Fibroblast of lung (primary cell): ENCODE measurements at regions not wholly inside any gene's neighbourhood (a gene's known extent, or its start where the extent isn't known, plus 50 kb on each side); places are given as distances from the start of the nearest gene placed in this dataset.

Experiments
- DNase-seq, 2 donors: peaks; one replicate each; pipeline versions ENCODE4 v3.0.0 to v3.0.0-alpha.2; 2010; ENCODE audit warnings: low read depth in 2 of 2
- H2AFZ ChIP-seq: 2 replicates; pipeline ENCODE4 v1.5.1; 2012; ENCODE audit warnings: low read length, control low read depth, inconsistent platforms
- H3K27ac ChIP-seq: 2 replicates; pipeline ENCODE4 v1.5.1; 2011; ENCODE audit warnings: low read length, control low read depth; ENCODE audit not compliant: insufficient read depth
- H3K27me3 ChIP-seq: 2 replicates; pipeline ENCODE4 v1.5.1; 2011; ENCODE audit warnings: mild to moderate bottlenecking, low read length; ENCODE audit not compliant: control insufficient read depth, insufficient read depth
- H3K36me3 ChIP-seq: 2 replicates; pipeline ENCODE4 v1.5.1; 2011; ENCODE audit warnings: low read length; ENCODE audit not compliant: control insufficient read depth, insufficient read depth
- H3K4me1 ChIP-seq: 2 replicates; pipeline ENCODE4 v1.5.1; 2011; ENCODE audit warnings: low read length; ENCODE audit not compliant: control insufficient read depth, insufficient read depth; ENCODE audit errors: extremely low read depth
- H3K4me2 ChIP-seq: 2 replicates; pipeline ENCODE4 v1.5.1; 2011; ENCODE audit warnings: low read length, control low read depth; ENCODE audit not compliant: insufficient read depth; ENCODE audit errors: extremely low read depth
- H3K4me3 ChIP-seq, 4 experiments: fragments of 200-600 bp in 1 of 4; sonication (generic) in 1 of 4; replicated peaks in 1 of 4; 2 replicates each; pipeline ENCODE4 v1.5.1; 2011 to 2016; ENCODE audit warnings: low read length in 4 of 4, low read depth in 3 of 4, mild to moderate bottlenecking in 3 of 4, control low read depth in 2 of 4, inconsistent platforms in 1 of 4, mixed read lengths in 1 of 4; ENCODE audit not compliant: insufficient read depth in 1 of 4; ENCODE audit errors: control extremely low read depth in 1 of 4
- H3K79me2 ChIP-seq: 2 replicates; pipeline ENCODE4 v1.5.1; 2012; ENCODE audit warnings: mild to moderate bottlenecking, low read length, inconsistent platforms; ENCODE audit not compliant: control insufficient read depth, insufficient read depth
- H3K9ac ChIP-seq: 2 replicates; pipeline ENCODE4 v1.5.1; 2011; ENCODE audit warnings: mild to moderate bottlenecking, low read length, control low read depth; ENCODE audit not compliant: insufficient read depth
- H3K9me3 ChIP-seq: 2 replicates; pipeline ENCODE4 v1.5.1; 2012; ENCODE audit warnings: low read depth, low read length; ENCODE audit not compliant: control insufficient read depth, insufficient read depth
- H4K20me1 ChIP-seq: 2 replicates; pipeline ENCODE4 v1.5.1; 2011; ENCODE audit warnings: low read length; ENCODE audit not compliant: control insufficient read depth, insufficient read depth; ENCODE audit errors: extremely low read depth
- EZH2 ChIP-seq: IDR thresholded peaks from 2 replicates; pipeline ENCODE4 v1.5.1; 2012; ENCODE audit warnings: low read length, control low read depth, mild to moderate bottlenecking; ENCODE audit errors: missing control alignments
- TF ChIP-seq, protein P1 (sequence below), 2 donors: IDR thresholded peaks in 1 of 2; conservative IDR thresholded peaks in 1 of 2; 1 replicate in 1 of 2; 2 replicates in 1 of 2; pipeline ENCODE4 v1.5.1; 2011 to 2012; ENCODE audit warnings: low read length in 2 of 2, control low read depth in 1 of 2, inconsistent platforms in 1 of 2, low read depth in 1 of 2, mild to moderate bottlenecking in 1 of 2

DNA sequence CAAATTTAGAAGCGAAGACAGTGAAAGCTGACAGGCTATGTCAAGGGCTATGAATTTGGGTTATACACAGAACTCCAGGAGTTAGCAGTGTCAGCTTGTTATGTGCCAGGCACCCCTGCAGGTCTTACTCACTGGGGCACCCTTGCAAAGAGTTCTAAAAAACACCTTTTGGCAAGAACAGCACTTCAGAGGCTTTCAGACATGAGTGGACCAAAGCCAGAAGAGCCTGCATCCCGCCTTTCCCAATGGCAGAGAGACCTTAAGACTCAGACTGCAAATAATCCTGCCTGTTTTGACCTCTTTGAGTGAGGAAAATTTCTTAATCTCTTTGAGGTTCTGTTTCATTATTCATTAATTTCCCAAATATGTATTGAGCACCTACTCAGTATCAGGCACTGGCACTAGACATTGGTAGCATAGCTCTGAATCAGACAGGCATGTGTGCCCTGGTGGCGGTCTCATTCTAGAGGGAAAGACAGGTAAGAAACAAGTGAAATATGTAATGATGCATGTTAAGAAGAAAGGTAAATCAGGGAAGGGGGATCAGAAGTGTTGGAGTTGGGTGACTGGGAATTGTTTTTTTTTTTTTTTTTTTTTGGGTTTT is 280.0 kb downstream of the KBTBD8 start:
- H3K27ac ChIP-seq, result no peak overlapping the region
- no peaks in the 10 kb centered on the region for H3K27me3 ChIP-seq
- no peaks in the 10 kb centered on the region for H3K79me2 ChIP-seq
- no peak for DNase-seq
- H3K36me3 ChIP-seq, result no peaks in the 10 kb centered on the region
- H2AFZ ChIP-seq, result no peak overlapping the region
- H3K9ac ChIP-seq, result no peak overlapping the region
- no peaks in the 10 kb centered on the region for H3K4me1 ChIP-seq
- H4K20me1 ChIP-seq, result no peaks in the 10 kb centered on the region
- H3K4me2 ChIP-seq, result no peak overlapping the region
- no peak for TF ChIP-seq EZH2
- TF ChIP-seq, protein P1, sequence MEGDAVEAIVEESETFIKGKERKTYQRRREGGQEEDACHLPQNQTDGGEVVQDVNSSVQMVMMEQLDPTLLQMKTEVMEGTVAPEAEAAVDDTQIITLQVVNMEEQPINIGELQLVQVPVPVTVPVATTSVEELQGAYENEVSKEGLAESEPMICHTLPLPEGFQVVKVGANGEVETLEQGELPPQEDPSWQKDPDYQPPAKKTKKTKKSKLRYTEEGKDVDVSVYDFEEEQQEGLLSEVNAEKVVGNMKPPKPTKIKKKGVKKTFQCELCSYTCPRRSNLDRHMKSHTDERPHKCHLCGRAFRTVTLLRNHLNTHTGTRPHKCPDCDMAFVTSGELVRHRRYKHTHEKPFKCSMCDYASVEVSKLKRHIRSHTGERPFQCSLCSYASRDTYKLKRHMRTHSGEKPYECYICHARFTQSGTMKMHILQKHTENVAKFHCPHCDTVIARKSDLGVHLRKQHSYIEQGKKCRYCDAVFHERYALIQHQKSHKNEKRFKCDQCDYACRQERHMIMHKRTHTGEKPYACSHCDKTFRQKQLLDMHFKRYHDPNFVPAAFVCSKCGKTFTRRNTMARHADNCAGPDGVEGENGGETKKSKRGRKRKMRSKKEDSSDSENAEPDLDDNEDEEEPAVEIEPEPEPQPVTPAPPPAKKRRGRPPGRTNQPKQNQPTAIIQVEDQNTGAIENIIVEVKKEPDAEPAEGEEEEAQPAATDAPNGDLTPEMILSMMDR (conservative IDR thresholded peaks at IDR 0.05 in 1 of 2, IDR thresholded peaks at IDR 0.05 in 1 of 2; ENCODE audit: low read depth in 1 of 2, low read length in 2 of 2), result no peak
- no peak overlapping the region for H3K4me3 ChIP-seq
- no peaks in the 10 kb centered on the region for H3K9me3 ChIP-seq

DNA sequence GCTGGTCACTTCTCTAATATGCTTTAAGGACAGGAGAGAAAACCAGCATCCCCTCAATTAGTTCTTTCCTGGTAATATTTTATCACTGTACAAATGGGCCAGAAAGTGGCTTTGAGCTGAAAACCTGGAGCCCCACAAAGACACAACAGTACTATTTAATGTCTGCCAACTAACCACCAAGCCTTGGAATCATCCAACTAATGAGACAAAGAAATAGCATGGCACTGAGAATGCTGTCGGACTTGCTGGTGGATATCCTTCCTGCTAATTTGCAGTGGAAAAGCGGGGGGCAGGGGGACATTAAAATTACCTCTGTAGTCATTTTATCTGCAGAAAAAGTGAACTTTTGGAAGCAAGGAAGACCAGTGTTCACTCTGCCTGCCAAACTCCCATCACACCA is 288.5 kb downstream of the KBTBD8 start:
- H4K20me1 ChIP-seq, result no peaks in the 10 kb centered on the region
- H2AFZ ChIP-seq, result no peak overlapping the region
- H3K79me2 ChIP-seq, result no peaks in the 10 kb centered on the region
- H3K36me3 ChIP-seq, result no peaks in the 10 kb centered on the region
- no peak for TF ChIP-seq EZH2
- TF ChIP-seq, protein P1 (conservative IDR thresholded peaks at IDR 0.05 in 1 of 2, IDR thresholded peaks at IDR 0.05 in 1 of 2; ENCODE audit: low read depth in 1 of 2, low read length in 2 of 2), result no peak
- no peak for DNase-seq
- no peaks in the 10 kb centered on the region for H3K4me1 ChIP-seq
- H3K27me3 ChIP-seq, result no peaks in the 10 kb centered on the region
- H3K27ac ChIP-seq, result no peak overlapping the region
- H3K9ac ChIP-seq, result no peak overlapping the region
- H3K4me2 ChIP-seq, result no peak overlapping the region
- no peak overlapping the region for H3K4me3 ChIP-seq
- no peaks in the 10 kb centered on the region for H3K9me3 ChIP-seq

DNA sequence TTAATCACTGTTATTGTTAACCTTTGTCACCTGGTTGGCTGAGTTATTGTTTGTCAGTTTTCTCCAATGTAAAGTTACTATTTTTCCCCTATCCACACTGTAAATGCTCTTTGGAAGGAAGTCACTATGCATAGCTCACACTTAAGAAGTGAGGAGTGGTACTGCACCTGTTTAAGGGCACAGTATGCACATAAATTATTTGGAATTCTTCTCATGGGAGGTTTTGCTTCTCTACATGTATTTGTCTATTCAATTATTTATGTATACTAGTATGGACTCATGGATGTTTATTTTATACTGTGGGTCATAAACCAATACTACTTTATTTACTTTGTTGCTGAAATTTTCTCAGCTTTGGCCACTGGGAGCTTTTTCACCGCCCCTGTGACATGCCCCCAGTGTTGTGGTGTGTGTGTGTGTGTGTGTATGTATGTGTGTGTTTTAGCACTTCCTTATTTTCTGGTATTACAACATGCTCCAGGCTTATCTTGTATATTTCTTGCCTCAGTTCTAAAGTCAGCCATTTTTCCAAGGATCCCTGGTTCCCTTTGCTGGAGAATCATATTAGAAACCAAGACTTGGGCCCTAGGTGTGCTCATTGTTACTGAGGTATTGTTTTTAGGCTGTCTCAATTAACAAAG is 290.5 kb downstream of the KBTBD8 start:
- Histone ChIP-seq H3K27ac (no peak overlapping the region), H3K27me3 (no peaks in the 10 kb centered on the region), H3K4me1 (no peaks in the 10 kb centered on the region), H3K36me3 (no peaks in the 10 kb centered on the region), H3K79me2 (no peaks in the 10 kb centered on the region), H3K4me2 (no peak overlapping the region), H4K20me1 (no peaks in the 10 kb centered on the region), H3K4me3 (no peak overlapping the region), H3K9me3 (no peaks in the 10 kb centered on the region), H3K9ac (no peak overlapping the region), H2AFZ (no peak overlapping the region)
- DNase-seq, result no peak
- TF ChIP-seq, protein P1 (conservative IDR thresholded peaks at IDR 0.05 in 1 of 2, IDR thresholded peaks at IDR 0.05 in 1 of 2; ENCODE audit: low read depth in 1 of 2, low read length in 2 of 2), result no peak
- TF ChIP-seq EZH2, result no peak
